Thyroid gland (tissue), 4 donors: ENCODE measurements at regions not wholly inside any gene's neighbourhood (a gene's known extent, or its start where the extent isn't known, plus 50 kb on each side); places are given as distances from the start of the nearest gene placed in this dataset.

Source experiments
- CTCF ChIP-seq, 6 experiments: fragments of 200-600 bp in 3 of 6; fragments of 450-650 bp in 3 of 6; sonication (generic) in 3 of 6; IDR thresholded peaks; one replicate each; pipeline ENCODE4 v1.5.1; 2016 to 2019; ENCODE audit warnings: antibody characterized with exemption in 6 of 6, mild to moderate bottlenecking in 2 of 6, inconsistent platforms in 1 of 6, moderate library complexity in 1 of 6
- POLR2A ChIP-seq, 2 donors: fragments of 450-650 bp; IDR thresholded peaks; one replicate each; pipeline ENCODE4 v1.6.1; 2017; ENCODE audit warnings: antibody characterized with exemption in 2 of 2, mild to moderate bottlenecking in 2 of 2, moderate library complexity in 1 of 2

GRCh38 chr5:1657161-1657741 is 133.5 kb upstream of the LPCAT1 start:
- TF ChIP-seq CTCF (IDR thresholded peaks at IDR 0.05) (no peak), POLR2A (IDR thresholded peaks at IDR 0.05) (no peak)
